Astrocyte of the spinal cord (primary cell): ENCODE measurements at regions not wholly inside any gene's neighbourhood (a gene's known extent, or its start where the extent isn't known, plus 50 kb on each side); places are given as distances from the start of the nearest gene placed in this dataset.

ENCODE experiments used
- DNase-seq: peaks from one replicate; pipeline ENCODE4 v3.0.0; 2011; ENCODE audit warnings: low read depth, low spot score
- H3K4me3 ChIP-seq: 2 replicates; pipeline ENCODE4 v1.5.1; 2011; ENCODE audit warnings: low read depth, mild to moderate bottlenecking, low read length, moderate library complexity
- CTCF ChIP-seq: IDR thresholded peaks from 2 replicates; pipeline ENCODE4 v1.5.1; 2012; ENCODE audit warnings: low read depth, mild to moderate bottlenecking, low read length, inconsistent platforms
- in situ Hi-C: cut with HindIII; loops from 2 replicates; pipeline ENCODE4 v1.10.0; 2017; ENCODE audit warnings: low sequenced_read_pairs

GRCh38 chr22:27439131-27439530 is 362.4 kb downstream of the MN1 start:
- no peak overlapping the region for H3K4me3 ChIP-seq
- in situ Hi-C loops: no loop called here
- TF ChIP-seq CTCF: no peak
- DNase-seq: no peak

GRCh38 chr22:27440304-27440865 is 361.2 kb downstream of the MN1 start:
- TF ChIP-seq CTCF: no peak
- DNase-seq: no peak
- H3K4me3 ChIP-seq: no peak overlapping the region
- in situ Hi-C loops: no loop called here

GRCh38 chr22:27441706-27442475 is 359.7 kb downstream of the MN1 start:
- no peak overlapping the region for H3K4me3 ChIP-seq
- DNase-seq: no peak
- in situ Hi-C loops: no loop called here
- no peak for TF ChIP-seq CTCF

GRCh38 chr22:27443306-27443705 is 358.2 kb downstream of the MN1 start:
- TF ChIP-seq CTCF: no peak
- H3K4me3 ChIP-seq: no peak overlapping the region
- in situ Hi-C loops: no loop called here
- DNase-seq: no peak

GRCh38 chr22:27445881-27446280 is 355.7 kb downstream of the MN1 start:
- in situ Hi-C loops: no loop called here
- no peak for TF ChIP-seq CTCF
- peak; percentile 29 for DNase-seq
- H3K4me3 ChIP-seq: no peak overlapping the region

- no peak for TF ChIP-seq CTCF
- H3K4me3 ChIP-seq: no peak overlapping the region
- no peak for DNase-seq
- in situ Hi-C loops: no loop called here
Measured at GRCh38 chr22:27447289-27447688, 354.3 kb downstream of the MN1 start.
